HuH-7.5 (cell line): ENCODE measurements at regions not wholly inside any gene's neighbourhood (a gene's known extent, or its start where the extent isn't known, plus 50 kb on each side); places are given as distances from the start of the nearest gene placed in this dataset.
"Not testable (repeated sequence)": the region's sequence is repeated elsewhere in the genome, so short reads cannot be mapped to it uniquely, and the experiment has no call there.

Experiments used
- DNase-seq: peaks from one replicate; pipeline ENCODE4 v3.0.0; 2011; ENCODE audit warnings: low spot score

GRCh38 chr2:155525199-155525598, 807.3 kb downstream of the NR4A2 start:
- no peak for DNase-seq

GRCh38 chr2:155519529-155520130, 812.9 kb downstream of the NR4A2 start:
- DNase-seq: no peak

- no peak for DNase-seq
Measured at GRCh38 chr2:155518094-155518493, 814.4 kb downstream of the NR4A2 start.

- DNase-seq: no peak
Measured at GRCh38 chr2:155517362-155517761, 815.2 kb downstream of the NR4A2 start.

- no peak for DNase-seq
Measured at GRCh38 chr2:155513248-155513647, 814.8 kb downstream of the KCNJ3 start.

GRCh38 chr2:155502766-155503165, 804.3 kb downstream of the KCNJ3 start:
- DNase-seq: no peak

- no peak for DNase-seq
Measured at GRCh38 chr2:155498106-155498505, 799.6 kb downstream of the KCNJ3 start.

- no peak for DNase-seq
Measured at GRCh38 chr2:155494744-155495143, 796.2 kb downstream of the KCNJ3 start.

GRCh38 chr2:155485141-155485842, 786.8 kb downstream of the KCNJ3 start:
- no peak for DNase-seq

- DNase-seq: no peak
Measured at GRCh38 chr2:155481141-155481540, 782.6 kb downstream of the KCNJ3 start.

GRCh38 chr2:155472018-155472417, 773.5 kb downstream of the KCNJ3 start:
- not testable (repeated sequence) for DNase-seq

- DNase-seq: no peak
Measured at GRCh38 chr2:155456222-155456621, 757.7 kb downstream of the KCNJ3 start.

GRCh38 chr2:155442755-155443372, 744.4 kb downstream of the KCNJ3 start:
- DNase-seq: no peak

GRCh38 chr2:155442088-155442487, 743.6 kb downstream of the KCNJ3 start:
- DNase-seq: no peak

- no peak for DNase-seq
Measured at GRCh38 chr2:155431004-155431507, 732.6 kb downstream of the KCNJ3 start.

- DNase-seq: no peak
Measured at GRCh38 chr2:155427470-155427869, 729.0 kb downstream of the KCNJ3 start.

- no peak for DNase-seq
Measured at GRCh38 chr2:155424518-155424917, 726.0 kb downstream of the KCNJ3 start.

- DNase-seq: no peak
Measured at GRCh38 chr2:155418753-155419152, 720.3 kb downstream of the KCNJ3 start.

GRCh38 chr2:155412598-155412997, 714.1 kb downstream of the KCNJ3 start:
- no peak for DNase-seq

- DNase-seq: no peak
Measured at GRCh38 chr2:155404433-155405002, 706.0 kb downstream of the KCNJ3 start.

GRCh38 chr2:155393406-155393805, 694.9 kb downstream of the KCNJ3 start:
- DNase-seq: no peak

GRCh38 chr2:155391613-155392130, 693.2 kb downstream of the KCNJ3 start:
- DNase-seq: no peak

- DNase-seq: no peak
Measured at GRCh38 chr2:155389224-155389623, 690.7 kb downstream of the KCNJ3 start.
